Activated naive CD4-positive, alpha-beta T cell treated with anti-CD3 and anti-CD28 coated beads, Interleukin-2, amount 50 U/mL, for 72 hours (primary cell): ENCODE measurements at regions not wholly inside any gene's neighbourhood (a gene's known extent, or its start where the extent isn't known, plus 50 kb on each side); places are given as distances from the start of the nearest gene placed in this dataset.

Source experiments
- ATAC-seq, 2 donors: fragments of 150-1000 bp; cut with Tn5 transposase; 2 replicates each; pipeline ENCODE4 v1.10.0; 2021; ENCODE audit warnings: mild to moderate bottlenecking in 2 of 2, moderate library complexity in 2 of 2
- DNase-seq, 2 donors: peaks; one replicate each; pipeline ENCODE4 v3.0.0; 2021 to 2022; ENCODE audit warnings: low spot score in 2 of 2
- H3K27ac Mint-ChIP-seq, 2 donors: one replicate each; pipeline ENCODE4 v1.8.0; 2022; ENCODE audit warnings: mild to moderate bottlenecking in 2 of 2, mixed read lengths in 2 of 2
- H3K36me3 Mint-ChIP-seq, 2 donors: one replicate each; pipeline ENCODE4 v1.8.0; 2022; ENCODE audit warnings: mixed read lengths in 2 of 2
- H3K9me3 Mint-ChIP-seq, 2 donors: one replicate each; pipeline ENCODE4 v1.8.0; 2022; ENCODE audit warnings: mixed read lengths in 2 of 2

DNA sequence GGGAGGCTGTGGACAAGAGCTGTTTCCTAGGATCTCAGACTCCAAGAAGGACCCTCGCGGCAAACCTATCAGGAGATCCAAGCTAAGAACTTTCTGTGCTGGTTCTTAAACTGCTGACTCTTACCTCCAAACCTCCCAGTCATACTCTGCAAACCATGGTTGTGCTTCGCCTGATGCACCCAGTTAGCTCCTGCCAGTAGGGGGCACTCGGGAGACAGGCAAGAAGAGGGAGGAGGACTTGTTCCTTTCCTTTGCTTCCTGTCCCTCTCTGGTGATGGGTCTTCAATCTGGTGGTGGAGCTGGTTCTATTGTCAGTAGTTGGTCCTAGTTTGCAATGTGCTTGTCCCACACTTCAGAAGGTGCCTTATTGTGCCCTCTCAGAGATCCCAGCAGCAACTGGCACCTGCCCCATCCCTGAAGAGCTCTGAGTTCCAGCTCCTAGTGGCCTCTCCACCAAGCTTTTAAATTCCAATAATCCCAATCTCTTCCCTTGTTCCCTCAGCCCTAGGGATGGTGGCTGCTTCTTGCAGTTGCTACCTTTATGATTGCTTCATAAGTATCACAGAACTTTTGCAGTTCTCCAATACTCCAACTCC is 113.5 kb upstream of the RPL38 start:
- Mint-ChIP-seq H3K9me3 (peaks cover 8 to 10% of the 10 kb centered on the region in 2 donors), H3K36me3 (peaks cover 6 to 9% of the 10 kb centered on the region in 2 donors), H3K27ac (no peak overlapping the region)
- peak; percentile 58 to 78 for DNase-seq
- ATAC-seq: peak; percentile 41 to 58

GRCh38 chr17:74094651-74095050 is 108.8 kb upstream of the RPL38 start:
- Mint-ChIP-seq H3K27ac (no peak overlapping the region), H3K36me3 (no peaks in the 10 kb centered on the region), H3K9me3 (peaks cover 0 to 5% of the 10 kb centered on the region in 2 donors)
- ATAC-seq (no peak), DNase-seq (no peak)

- H3K9me3 Mint-ChIP-seq: no peaks in the 10 kb centered on the region
- H3K27ac Mint-ChIP-seq: no peak overlapping the region
- ATAC-seq: no peak
- H3K36me3 Mint-ChIP-seq: no peaks in the 10 kb centered on the region
- no peak for DNase-seq
These were observed 107.0 kb upstream of the RPL38 start for GRCh38 chr17:74096456-74096855.

DNA sequence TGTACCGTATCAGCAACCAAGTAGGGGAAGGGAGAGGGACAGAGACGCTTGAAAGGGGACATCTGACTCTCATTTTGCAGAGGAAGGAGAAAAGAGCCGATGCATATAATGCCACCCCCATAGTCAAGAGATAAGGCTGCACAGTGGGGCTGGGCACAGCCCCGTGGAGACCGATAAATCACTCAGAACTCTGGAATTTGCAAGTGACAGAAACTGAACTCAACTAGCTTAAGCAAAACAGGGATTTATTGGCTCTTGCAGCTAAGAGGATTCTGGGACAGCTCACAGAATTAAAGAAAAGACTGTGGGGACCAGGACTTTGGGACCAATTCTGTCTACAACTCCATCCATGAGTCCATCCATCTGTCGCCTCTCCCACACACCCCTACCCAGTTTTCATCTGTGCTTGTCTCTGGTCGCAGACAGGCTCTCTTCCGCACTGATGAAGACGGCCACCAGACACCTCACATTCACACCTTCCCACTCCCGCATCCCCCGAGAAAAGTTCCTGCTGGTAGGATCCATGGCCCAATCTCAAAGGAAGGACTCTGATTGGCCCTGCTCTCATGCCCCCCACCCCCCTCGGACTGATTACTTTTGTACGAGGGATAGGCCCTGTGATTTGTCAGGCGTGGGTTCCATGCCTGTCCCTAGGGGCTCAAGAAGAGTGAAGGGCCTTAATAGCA is 105.9 kb upstream of the RPL38 start:
- no peaks in the 10 kb centered on the region for H3K36me3 Mint-ChIP-seq
- no peak for DNase-seq
- ATAC-seq: no peak
- H3K9me3 Mint-ChIP-seq: no peaks in the 10 kb centered on the region
- H3K27ac Mint-ChIP-seq: no peak overlapping the region

DNA sequence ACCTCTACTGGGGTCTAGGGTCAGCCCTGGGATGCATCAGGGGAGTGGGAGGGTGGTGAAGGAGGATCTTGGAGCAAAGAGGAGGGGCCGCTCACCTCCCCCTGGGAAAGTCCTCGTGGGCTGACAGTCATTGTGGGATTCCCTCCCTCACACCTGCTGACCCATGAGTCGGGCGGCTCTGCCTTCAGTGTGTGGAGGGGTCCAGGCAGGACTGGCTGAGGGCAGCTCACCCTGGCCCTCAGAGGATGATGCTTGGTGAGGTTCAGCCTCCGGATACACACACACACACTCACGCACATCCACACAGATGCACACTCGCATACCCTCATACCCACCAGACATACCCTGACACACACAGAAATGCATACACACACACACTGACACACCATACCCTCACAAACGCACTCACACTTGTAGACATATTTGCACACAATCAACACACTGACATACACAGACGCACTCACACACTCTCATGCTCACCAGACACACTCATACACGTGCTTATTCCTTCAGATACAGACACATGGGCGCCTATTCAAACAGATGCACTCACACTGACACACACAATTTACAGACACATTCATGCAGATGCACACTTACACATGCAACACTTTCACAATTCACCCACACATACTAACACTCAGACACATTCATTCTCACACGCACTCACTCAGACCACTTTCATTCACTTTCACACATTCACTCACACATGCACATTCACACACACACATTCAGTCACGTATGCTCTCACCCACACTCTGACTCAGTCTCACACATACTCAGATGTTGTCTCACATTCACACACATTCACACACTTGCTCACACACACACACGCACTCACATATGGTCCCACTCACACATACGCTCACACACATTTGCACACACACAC is 105.1 kb upstream of the RPL38 start:
- H3K27ac Mint-ChIP-seq: no peak overlapping the region
- ATAC-seq (no peak), DNase-seq (no peak)
- H3K36me3 Mint-ChIP-seq: no peaks in the 10 kb centered on the region
- no peaks in the 10 kb centered on the region for H3K9me3 Mint-ChIP-seq

DNA sequence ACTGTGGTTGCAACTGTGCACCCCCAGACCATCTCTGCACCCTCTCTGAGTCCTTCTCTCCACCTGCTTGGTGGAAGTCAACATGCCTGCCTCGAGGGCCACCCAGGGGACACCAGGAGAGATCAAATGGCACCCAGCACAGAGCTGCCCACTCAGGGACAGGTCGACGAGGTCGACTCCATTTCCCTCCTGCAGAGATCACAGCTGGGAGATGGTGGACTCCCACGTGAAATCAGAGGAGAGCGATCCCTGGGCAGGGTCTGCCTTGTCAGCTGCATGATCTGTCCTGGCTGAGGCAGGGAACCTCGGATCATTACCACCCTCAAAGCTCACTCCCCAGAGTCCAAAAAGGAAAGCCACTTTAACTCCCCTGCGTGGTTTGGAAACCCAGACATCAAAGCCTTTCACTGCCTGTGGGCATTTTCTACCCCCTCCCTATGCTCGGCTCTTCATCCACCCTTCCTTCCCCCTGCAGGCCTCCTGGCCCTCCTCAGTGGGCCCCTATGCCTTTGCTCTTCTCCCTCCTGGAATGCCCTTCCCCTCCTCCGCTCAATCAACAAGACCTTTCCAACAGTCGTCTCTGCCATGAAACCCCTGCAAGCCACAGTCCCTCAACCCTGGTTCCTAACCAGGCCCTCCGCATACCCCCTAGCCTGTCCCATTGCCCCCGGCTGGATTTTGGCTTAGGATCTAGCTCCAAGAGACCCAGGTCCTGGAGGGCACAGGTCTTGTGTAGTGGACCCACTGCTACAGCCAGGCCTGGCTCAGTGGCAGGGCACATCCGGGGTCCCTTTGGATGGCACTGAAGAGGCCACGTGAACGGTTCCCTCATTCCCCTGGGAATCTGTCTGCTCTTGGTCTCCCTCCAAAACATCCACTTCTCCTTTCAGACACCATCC is 103.8 kb upstream of the RPL38 start:
- H3K27ac Mint-ChIP-seq: no peak overlapping the region
- DNase-seq: no peak
- no peaks in the 10 kb centered on the region for H3K36me3 Mint-ChIP-seq

GRCh38 chr17:74104921-74105320 is 98.6 kb upstream of the RPL38 start:
- no peaks in the 10 kb centered on the region for H3K36me3 Mint-ChIP-seq
- ATAC-seq (peak in 1 of 2 donors; percentile 31), DNase-seq (no peak)
- H3K27ac Mint-ChIP-seq: no peak overlapping the region
- H3K9me3 Mint-ChIP-seq: no peaks in the 10 kb centered on the region

More for the DNA sequence above, 103.8 kb upstream of the RPL38 start:
- no peaks in the 10 kb centered on the region for H3K9me3 Mint-ChIP-seq
- ATAC-seq: no peak

DNA sequence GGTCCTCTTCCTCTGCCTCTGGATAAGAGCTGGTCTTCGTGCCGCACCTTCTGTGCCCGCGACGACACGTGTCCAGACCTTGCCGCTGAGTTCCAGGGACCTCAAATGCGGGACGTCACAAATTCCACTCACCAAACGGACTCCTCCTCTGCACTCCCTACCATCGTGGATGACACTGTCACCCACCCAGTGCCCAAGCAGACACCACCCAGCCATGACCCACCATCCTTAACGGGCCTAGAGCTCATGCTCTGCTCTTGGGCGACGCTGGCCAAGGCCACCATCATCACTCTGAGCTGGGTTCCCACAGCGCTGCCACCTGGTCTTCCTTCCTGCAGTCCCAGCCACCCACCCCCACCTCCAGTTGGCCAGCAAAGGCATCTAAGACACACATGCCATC is 96.4 kb upstream of the RPL38 start:
- no peak for DNase-seq
- Mint-ChIP-seq H3K27ac (peak overlapping the region in 1 of 2 donors; percentile 22), H3K9me3 (no peaks in the 10 kb centered on the region), H3K36me3 (no peaks in the 10 kb centered on the region)
- no peak for ATAC-seq

DNA sequence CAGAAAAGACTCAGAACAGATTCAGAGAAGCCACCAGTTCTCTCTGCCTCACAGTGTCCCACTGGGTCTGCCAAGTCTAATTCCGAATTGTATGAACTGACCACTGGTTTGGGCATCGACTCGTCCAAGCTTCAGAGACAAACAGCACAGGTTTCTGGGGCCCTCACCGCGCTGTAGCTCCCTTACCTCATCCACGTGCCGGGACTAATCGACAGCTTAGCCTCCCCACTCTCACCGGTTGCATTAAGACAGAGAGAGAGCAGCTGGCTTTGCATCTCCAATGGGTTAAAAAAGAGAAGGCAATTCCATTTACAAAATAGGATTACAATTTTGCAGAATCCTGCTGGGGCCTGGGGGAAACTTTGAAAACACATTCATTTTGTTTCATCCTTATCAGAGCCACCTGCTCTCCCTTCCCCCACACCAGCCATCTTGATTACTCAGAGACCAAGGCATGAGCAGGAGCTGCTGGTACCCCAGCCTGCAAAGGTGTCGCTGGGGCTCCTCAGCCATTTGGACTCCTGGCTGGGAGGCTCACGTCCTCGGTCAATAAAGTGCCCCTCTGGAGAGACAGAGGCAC is 95.3 kb upstream of the RPL38 start:
- DNase-seq (no peak), ATAC-seq (no peak)
- Mint-ChIP-seq H3K36me3 (no peaks in the 10 kb centered on the region), H3K9me3 (no peaks in the 10 kb centered on the region), H3K27ac (no peak overlapping the region)

GRCh38 chr17:74110467-74110866 is 93.0 kb upstream of the RPL38 start:
- Mint-ChIP-seq H3K27ac (no peak overlapping the region), H3K36me3 (no peaks in the 10 kb centered on the region), H3K9me3 (no peaks in the 10 kb centered on the region)
- DNase-seq: no peak
- ATAC-seq: no peak

DNA sequence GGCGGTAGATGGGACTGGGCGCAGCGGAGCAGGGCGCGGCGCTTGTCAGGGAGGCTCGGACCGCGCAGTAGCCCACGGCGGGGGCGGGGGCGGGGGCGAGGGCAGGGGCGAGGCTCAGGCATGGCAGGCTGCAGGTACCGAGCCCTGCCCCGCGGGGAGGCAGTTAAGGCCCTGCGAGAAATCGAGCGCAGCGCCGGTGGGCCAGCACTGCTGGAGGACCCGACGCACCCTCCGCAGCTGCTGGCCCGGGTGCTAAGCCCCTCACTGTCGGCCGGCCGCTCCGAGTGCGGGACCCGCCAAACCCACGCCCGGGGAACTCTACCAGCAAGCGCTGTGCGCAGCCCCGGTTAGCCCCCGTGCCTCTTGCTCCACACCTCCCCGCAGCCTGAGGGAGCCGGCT is 90.2 kb upstream of the RPL38 start:
- Mint-ChIP-seq H3K27ac (no peak overlapping the region), H3K9me3 (no peaks in the 10 kb centered on the region), H3K36me3 (no peaks in the 10 kb centered on the region)
- DNase-seq (no peak), ATAC-seq (no peak)

GRCh38 chr17:74113952-74114351 is 89.5 kb upstream of the RPL38 start:
- ATAC-seq: no peak
- no peaks in the 10 kb centered on the region for H3K9me3 Mint-ChIP-seq
- no peak for DNase-seq
- no peak overlapping the region for H3K27ac Mint-ChIP-seq
- H3K36me3 Mint-ChIP-seq: no peaks in the 10 kb centered on the region

- H3K9me3 Mint-ChIP-seq: no peaks in the 10 kb centered on the region
- H3K36me3 Mint-ChIP-seq: no peaks in the 10 kb centered on the region
- ATAC-seq: no peak
These were observed 88.5 kb upstream of the RPL38 start for GRCh38 chr17:74114881-74115470.

DNA sequence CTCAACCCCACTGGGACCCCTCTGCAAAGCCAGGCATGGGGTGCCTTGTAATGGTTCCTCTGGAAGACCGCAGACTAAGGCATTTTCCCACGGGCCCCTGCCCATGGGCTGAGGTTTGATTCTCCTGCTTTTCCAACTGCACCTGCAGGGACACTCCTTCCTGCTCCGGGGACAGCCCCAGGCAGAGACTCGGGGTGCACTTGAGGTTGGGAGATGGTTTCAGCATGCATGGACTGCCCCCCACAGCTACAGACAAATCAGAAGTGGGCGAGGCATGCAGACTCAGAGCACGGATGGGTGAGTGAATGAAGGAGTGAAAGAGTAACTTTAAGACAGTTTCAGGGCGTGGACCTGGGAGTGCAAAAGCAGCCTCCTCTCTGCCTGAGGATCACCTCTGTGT is 87.9 kb upstream of the RPL38 start:
- ATAC-seq (no peak), DNase-seq (no peak)
- Mint-ChIP-seq H3K9me3 (no peaks in the 10 kb centered on the region), H3K27ac (peak overlapping the region in 1 of 2 donors; percentile 42), H3K36me3 (no peaks in the 10 kb centered on the region)

More at GRCh38 chr17:74114881-74115470, 88.5 kb upstream of the RPL38 start:
- H3K27ac Mint-ChIP-seq: peak overlapping the region in 1 of 2 donors; percentile 42
- DNase-seq: no peak

GRCh38 chr17:74116087-74116717 is 87.3 kb upstream of the RPL38 start:
- no peak for ATAC-seq
- Mint-ChIP-seq H3K27ac (no peak overlapping the region), H3K36me3 (no peaks in the 10 kb centered on the region), H3K9me3 (no peaks in the 10 kb centered on the region)
- no peak for DNase-seq
